ENCODE measurements at regions not wholly inside any gene's neighbourhood (a gene's known extent, or its start where the extent isn't known, plus 50 kb on each side); places are given as distances from the start of the nearest gene placed in this dataset.
A peak's percentile ranks its signal among the peaks of the same experiment; 100 is the strongest.

DNA sequence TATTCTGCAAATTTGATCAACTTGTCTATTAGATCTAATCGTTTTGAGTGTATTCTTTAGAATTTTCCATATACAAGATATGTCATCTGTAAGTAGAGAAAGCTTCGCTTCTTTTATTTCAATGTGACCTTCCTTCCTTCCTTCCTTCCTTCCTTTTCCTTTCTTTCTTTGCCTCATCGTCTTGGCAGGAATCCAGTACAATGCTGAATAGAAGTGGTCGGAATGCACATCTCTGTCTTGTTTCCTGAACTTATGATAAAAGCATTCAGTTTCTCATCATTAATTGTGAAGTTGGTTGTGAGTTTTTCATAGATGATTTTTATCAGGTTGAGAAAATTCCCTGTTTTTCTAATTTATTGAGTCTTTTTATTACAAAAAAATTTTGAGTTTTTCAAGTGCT, 300.7 kb upstream of the ZNF32 start:
- Mint-ChIP-seq H3K4me3 (no peak overlapping the region), H3K4me1 (no peaks in the 10 kb centered on the region), H3K9me3 (no peaks in the 10 kb centered on the region), H3K36me3 (ENCODE audit: insufficient read depth) (peaks cover 2% of the 10 kb centered on the region), H3K27me3 (peaks cover 53% of the 10 kb centered on the region), H3K27ac (ENCODE audit: low read depth) (no peak overlapping the region)
- DNase-seq (ENCODE audit: low spot score in 2 of 2): no peak
- no peak for ATAC-seq (replicated peaks; ENCODE audit: extremely low read depth, poor library complexity, severe bottlenecking)

- Mint-ChIP-seq H3K4me3 (no peak overlapping the region), H3K9me3 (no peaks in the 10 kb centered on the region), H3K36me3 (ENCODE audit: insufficient read depth) (peaks cover 2% of the 10 kb centered on the region), H3K27me3 (peaks cover 33% of the 10 kb centered on the region), H3K27ac (ENCODE audit: low read depth) (no peak overlapping the region), H3K4me1 (peaks cover 5% of the 10 kb centered on the region)
- DNase-seq (ENCODE audit: low spot score in 2 of 2) (no peak), ATAC-seq (replicated peaks; ENCODE audit: extremely low read depth, poor library complexity, severe bottlenecking) (no peak)
Observed at GRCh38 chr10:43946445-43946844, 297.8 kb upstream of the ZNF32 start.

DNA sequence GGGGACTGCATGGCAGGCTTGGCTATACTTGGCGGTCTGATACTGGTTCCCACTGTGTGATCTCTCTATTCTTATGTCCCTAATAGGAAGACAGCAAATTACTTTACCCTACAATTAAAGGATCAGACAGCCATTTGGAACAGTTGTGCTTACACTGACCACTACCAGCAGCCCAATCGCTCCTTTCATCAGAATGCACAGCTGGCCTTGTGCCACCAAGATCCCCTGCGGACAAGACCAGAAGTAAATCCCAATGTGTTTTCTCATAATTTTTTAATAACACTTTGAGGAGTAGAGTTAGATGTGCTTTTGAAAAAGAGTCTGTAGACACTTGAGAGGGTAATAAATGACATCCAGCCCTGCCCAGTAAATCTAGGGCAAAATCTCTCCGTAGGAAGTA, 297.2 kb upstream of the ZNF32 start:
- Mint-ChIP-seq H3K4me1 (peaks cover 5% of the 10 kb centered on the region), H3K9me3 (no peaks in the 10 kb centered on the region), H3K36me3 (ENCODE audit: insufficient read depth) (peaks cover 2% of the 10 kb centered on the region), H3K4me3 (no peak overlapping the region), H3K27me3 (peaks cover 27% of the 10 kb centered on the region), H3K27ac (ENCODE audit: low read depth) (no peak overlapping the region)
- DNase-seq (ENCODE audit: low spot score in 2 of 2): no peak
- ATAC-seq (replicated peaks; ENCODE audit: extremely low read depth, poor library complexity, severe bottlenecking): no peak

DNA sequence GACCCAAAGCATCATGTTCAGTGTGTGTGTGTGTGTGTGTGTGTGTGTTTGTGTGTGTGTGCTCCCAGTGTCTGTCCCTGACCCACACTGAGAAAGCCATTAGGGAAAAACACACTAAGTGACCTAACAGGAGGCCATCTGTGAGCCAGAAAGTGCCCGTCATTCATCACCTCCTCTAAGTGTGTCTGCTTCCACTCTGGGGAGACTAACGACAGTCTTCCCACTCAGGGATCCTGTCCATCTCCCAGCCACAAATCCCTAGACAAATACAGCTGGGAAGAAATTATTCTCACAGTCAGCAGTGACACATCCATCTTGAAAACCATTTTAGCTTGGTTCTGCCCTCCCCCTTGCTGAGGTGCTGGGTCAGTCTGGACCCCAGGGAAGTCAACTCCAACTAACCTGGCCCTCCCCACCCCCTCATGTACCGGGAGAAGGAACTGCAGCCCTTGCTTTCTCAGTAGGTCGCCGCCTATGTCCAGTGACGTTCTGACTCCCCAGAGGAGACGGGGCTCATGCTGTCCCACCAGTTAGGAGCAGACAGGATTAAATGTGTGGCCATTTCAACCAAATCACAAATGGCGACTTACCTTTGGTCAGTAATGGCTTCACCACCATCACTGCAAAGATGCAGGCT, 296.5 kb upstream of the ZNF32 start:
- Mint-ChIP-seq H3K9me3 (no peaks in the 10 kb centered on the region), H3K36me3 (ENCODE audit: insufficient read depth) (peaks cover under 1% of the 10 kb centered on the region), H3K27ac (ENCODE audit: low read depth) (no peak overlapping the region), H3K4me3 (no peak overlapping the region), H3K4me1 (peaks cover 6% of the 10 kb centered on the region), H3K27me3 (peaks cover 20% of the 10 kb centered on the region)
- ATAC-seq (replicated peaks; ENCODE audit: extremely low read depth, poor library complexity, severe bottlenecking): no peak
- DNase-seq (ENCODE audit: low spot score in 2 of 2): peak in 1 of 2 donors; percentile 4

GRCh38 chr10:43944381-43945093, 295.9 kb upstream of the ZNF32 start:
- ATAC-seq (replicated peaks; ENCODE audit: extremely low read depth, poor library complexity, severe bottlenecking): no peak

DNA sequence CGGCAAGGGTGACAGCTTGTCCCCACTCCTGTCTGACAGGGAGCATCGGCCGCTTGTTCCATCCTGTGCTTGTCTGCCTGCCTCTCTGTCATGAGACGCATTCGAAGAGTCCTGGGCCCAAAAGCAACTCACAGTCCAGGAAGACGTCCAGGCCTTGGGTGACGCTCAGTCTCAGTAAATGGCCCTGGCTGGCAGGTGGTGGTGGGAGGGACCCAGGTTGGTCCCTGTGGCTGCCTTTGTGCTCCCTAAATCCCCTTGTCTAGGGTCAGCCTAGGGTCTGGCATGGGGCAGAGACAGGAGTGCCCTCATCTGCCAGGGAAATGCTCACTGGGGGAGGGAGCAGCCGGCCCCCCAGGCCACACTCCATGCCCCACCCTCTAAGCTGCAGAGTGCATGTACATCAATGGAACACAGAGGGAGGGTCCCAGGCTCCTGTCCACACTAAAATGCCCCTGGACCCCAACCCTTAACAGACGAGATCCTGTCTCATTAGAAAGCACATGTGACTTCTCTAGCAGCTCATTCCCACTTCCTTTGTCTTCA, 295.2 kb upstream of the ZNF32 start:
- Mint-ChIP-seq H3K9me3 (no peaks in the 10 kb centered on the region), H3K27ac (ENCODE audit: low read depth) (no peak overlapping the region), H3K4me1 (peaks cover 18% of the 10 kb centered on the region), H3K36me3 (ENCODE audit: insufficient read depth) (no peaks in the 10 kb centered on the region), H3K4me3 (no peak overlapping the region), H3K27me3 (peaks cover 11% of the 10 kb centered on the region)
- ATAC-seq (replicated peaks; ENCODE audit: extremely low read depth, poor library complexity, severe bottlenecking) (no peak), DNase-seq (ENCODE audit: low spot score in 2 of 2) (peak in 1 of 2 donors; percentile 4)

More at GRCh38 chr10:43944381-43945093, 295.9 kb upstream of the ZNF32 start:
- no peak for DNase-seq (ENCODE audit: low spot score in 2 of 2)
- Mint-ChIP-seq H3K9me3 (no peaks in the 10 kb centered on the region), H3K4me3 (no peak overlapping the region), H3K4me1 (peaks cover 12% of the 10 kb centered on the region), H3K36me3 (ENCODE audit: insufficient read depth) (no peaks in the 10 kb centered on the region), H3K27me3 (peaks cover 14% of the 10 kb centered on the region), H3K27ac (ENCODE audit: low read depth) (no peak overlapping the region)

DNA sequence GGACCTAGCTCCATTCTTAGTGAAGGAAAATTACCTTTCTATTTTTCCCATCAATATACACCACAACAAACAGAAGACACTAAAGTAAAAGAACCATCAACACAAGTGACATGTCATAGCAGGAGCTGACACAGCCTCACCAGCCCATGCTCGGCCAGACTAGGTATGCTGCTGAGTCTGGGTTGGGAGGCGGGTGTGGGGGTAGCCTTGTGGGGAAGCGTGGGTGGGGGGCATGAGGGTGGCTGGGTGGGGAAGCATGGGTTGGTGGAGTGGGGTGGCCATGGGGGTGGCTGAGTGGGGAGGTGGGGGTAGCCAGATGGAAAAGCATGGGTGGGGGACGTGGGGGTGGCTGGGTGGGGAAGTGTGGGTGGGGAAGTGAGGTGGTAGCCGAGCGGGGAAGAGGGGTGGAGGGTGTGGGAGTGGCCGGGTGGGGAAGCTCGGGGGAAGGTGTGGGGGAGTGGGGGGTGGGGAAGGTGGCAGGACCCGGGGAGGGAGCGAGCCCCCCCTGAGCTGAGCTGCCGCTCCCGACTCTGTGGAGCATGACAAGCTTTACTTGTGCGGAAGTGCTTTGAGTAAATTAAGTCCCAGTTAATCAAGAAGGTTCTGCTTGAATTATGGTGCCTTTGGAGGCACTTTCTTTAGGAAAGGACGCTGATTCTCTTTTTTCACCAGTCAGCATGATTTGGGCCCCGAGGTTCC, 294.6 kb upstream of the ZNF32 start:
- H3K27me3 Mint-ChIP-seq: peaks cover 11% of the 10 kb centered on the region
- H3K9me3 Mint-ChIP-seq: no peaks in the 10 kb centered on the region
- peaks cover 18% of the 10 kb centered on the region for H3K4me1 Mint-ChIP-seq
- no peak for ATAC-seq (replicated peaks; ENCODE audit: extremely low read depth, poor library complexity, severe bottlenecking)
- DNase-seq (ENCODE audit: low spot score in 2 of 2): no peak
- no peak overlapping the region for H3K4me3 Mint-ChIP-seq
- no peak overlapping the region for H3K27ac Mint-ChIP-seq (ENCODE audit: low read depth)
- H3K36me3 Mint-ChIP-seq (ENCODE audit: insufficient read depth): no peaks in the 10 kb centered on the region

- no peaks in the 10 kb centered on the region for H3K9me3 Mint-ChIP-seq
- ATAC-seq (replicated peaks; ENCODE audit: extremely low read depth, poor library complexity, severe bottlenecking) (no peak), DNase-seq (ENCODE audit: low spot score in 2 of 2) (peak in 1 of 2 donors; percentile 6)
- H3K27me3 Mint-ChIP-seq: peaks cover 11% of the 10 kb centered on the region
- H3K4me3 Mint-ChIP-seq: no peak overlapping the region
- H3K4me1 Mint-ChIP-seq: peaks cover 18% of the 10 kb centered on the region
- no peaks in the 10 kb centered on the region for H3K36me3 Mint-ChIP-seq (ENCODE audit: insufficient read depth)
- H3K27ac Mint-ChIP-seq (ENCODE audit: low read depth): no peak overlapping the region
Observed at GRCh38 chr10:43942096-43942850, 293.6 kb upstream of the ZNF32 start.

DNA sequence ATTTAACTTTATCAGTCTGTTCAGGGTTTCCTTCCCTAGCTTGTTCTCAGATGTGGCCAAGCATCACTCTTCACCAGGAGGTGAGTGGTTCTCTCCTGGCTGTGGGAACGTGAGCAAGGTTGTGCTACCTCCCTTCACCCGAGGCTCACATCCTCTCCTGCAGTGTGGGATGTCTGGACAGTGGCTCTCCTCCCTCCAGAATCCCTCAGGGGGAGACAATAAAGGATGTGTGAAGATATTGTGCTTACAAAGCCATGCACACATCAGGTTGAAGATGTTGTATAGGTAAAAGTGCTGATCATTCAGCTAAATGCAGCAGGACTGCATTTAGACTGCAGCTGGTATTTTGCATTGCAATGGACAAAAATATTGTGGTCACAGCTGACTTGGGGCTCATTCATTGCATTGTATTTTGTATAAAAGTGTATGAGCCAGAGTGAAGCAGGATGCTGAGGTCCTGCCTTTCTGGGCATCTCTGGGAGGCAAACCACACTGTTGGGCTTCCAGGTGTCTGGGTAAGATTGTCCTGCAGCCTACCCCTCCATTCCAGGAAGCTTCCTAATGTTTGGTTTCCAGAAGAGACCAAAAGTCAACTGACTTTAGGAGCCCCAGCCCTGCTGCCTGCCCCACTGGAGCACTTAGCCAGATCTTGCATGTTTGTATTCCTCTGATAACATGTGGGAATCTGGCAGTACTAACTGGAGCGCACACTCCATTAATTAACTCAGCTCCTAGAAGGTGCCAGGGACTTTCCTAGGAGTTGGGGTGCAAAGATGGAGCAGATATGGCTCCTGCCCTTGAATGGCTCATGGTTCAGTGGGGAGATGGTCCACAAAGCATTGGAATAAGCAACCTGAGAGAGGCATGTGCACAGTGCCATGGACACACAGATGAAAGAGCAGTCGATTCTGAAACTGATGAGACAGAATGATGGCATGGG, 292.5 kb upstream of the ZNF32 start:
- Mint-ChIP-seq H3K36me3 (ENCODE audit: insufficient read depth) (no peaks in the 10 kb centered on the region), H3K4me1 (peaks cover 18% of the 10 kb centered on the region), H3K9me3 (no peaks in the 10 kb centered on the region), H3K27me3 (peaks cover 11% of the 10 kb centered on the region), H3K27ac (ENCODE audit: low read depth) (no peak overlapping the region), H3K4me3 (no peak overlapping the region)
- DNase-seq (ENCODE audit: low spot score in 2 of 2) (peak in 1 of 2 donors; percentile 6), ATAC-seq (replicated peaks; ENCODE audit: extremely low read depth, poor library complexity, severe bottlenecking) (no peak)

DNA sequence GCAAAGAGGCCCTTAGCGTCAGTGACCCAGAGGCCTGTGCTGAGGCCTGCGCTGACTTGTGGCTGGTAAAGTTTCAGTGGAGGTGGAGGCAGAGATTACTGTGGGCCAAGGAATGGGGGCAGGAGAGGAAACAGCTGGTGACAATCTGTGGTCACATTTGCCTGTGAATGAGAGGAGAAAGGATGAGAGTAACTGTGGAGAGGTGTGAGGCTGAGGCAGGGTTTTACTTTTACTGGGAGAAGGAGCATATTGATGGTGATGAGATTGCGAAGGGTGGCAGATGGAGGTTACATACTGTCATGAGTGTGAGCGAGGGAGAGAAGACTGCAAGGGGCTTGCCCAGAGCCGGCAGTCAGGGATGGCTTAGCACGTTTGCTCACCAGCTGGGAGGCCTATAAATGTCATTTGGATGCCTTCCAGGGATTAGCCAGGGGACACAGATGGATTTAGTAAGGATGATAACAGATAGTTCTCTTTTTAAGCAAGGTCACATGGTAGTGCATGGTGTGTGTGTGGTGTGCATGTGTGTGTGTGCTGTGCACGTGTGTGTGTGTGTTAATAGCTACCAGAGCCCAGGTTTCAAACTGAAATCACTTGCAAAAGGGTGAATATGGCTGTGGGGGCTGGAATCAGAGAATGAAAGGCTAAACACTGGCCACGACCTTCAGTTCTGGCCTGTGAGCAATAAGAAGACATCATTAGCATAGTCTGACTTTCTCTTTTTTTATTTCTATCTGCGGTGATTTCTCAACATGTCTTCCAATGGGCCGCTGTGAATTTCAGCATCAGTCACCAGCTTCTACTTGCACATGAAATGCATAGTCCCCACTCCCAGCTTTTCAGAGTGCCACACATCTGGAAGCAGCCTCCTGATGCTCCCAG, 291.5 kb upstream of the ZNF32 start:
- H3K27ac Mint-ChIP-seq (ENCODE audit: low read depth): peak overlapping the region; percentile 33
- no peaks in the 10 kb centered on the region for H3K36me3 Mint-ChIP-seq (ENCODE audit: insufficient read depth)
- H3K27me3 Mint-ChIP-seq: peaks cover 11% of the 10 kb centered on the region
- no peaks in the 10 kb centered on the region for H3K9me3 Mint-ChIP-seq
- no peak overlapping the region for H3K4me3 Mint-ChIP-seq
- no peak for DNase-seq (ENCODE audit: low spot score in 2 of 2)
- no peak for ATAC-seq (replicated peaks; ENCODE audit: extremely low read depth, poor library complexity, severe bottlenecking)
- peaks cover 18% of the 10 kb centered on the region for H3K4me1 Mint-ChIP-seq
